CD4-positive, alpha-beta memory T cell (primary cell): ENCODE measurements at regions not wholly inside any gene's neighbourhood (a gene's known extent, or its start where the extent isn't known, plus 50 kb on each side); places are given as distances from the start of the nearest gene placed in this dataset.

Experiments
- CTCF ChIA-PET: fragments of 350-600 bp; sonication (Branson Sonifier 250); formaldehyde crosslinking; loops from one replicate; lab custom pipeline; 2021; ENCODE audit warnings: inconsistent platforms; ENCODE audit not compliant: partially characterized antibody; lab: Charles Lee
- POLR2A ChIA-PET: fragments of 350-600 bp; sonication (Branson Sonifier 250); formaldehyde crosslinking; loops from one replicate; lab custom pipeline; 2021; ENCODE audit not compliant: partially characterized antibody; lab: Charles Lee
- DNase-seq, 5 donors: peaks; one replicate each; pipeline versions ENCODE4 v3.0.0 to v3.0.0-alpha.2; 2020 to 2022; ENCODE audit warnings: mixed read lengths in 1 of 5
- H3K27ac ChIP-seq: one replicate; pipeline ENCODE4 v1.7.0; 2013; ENCODE audit warnings: low read depth, low read length
- H3K27me3 ChIP-seq: 2 replicates; pipeline ENCODE4 v1.7.0; 2013; ENCODE audit warnings: mild to moderate bottlenecking, low read length, moderate library complexity; ENCODE audit not compliant: insufficient read depth
- H3K36me3 ChIP-seq: 2 replicates; pipeline ENCODE4 v1.7.0; 2013; ENCODE audit warnings: mild to moderate bottlenecking, low read length, moderate library complexity; ENCODE audit not compliant: insufficient read depth
- H3K4me1 ChIP-seq: 2 replicates; pipeline ENCODE4 v1.7.0; 2013; ENCODE audit warnings: mild to moderate bottlenecking, low read length, moderate library complexity; ENCODE audit not compliant: insufficient read depth
- H3K4me3 ChIP-seq, 2 donors: one replicate each; pipeline ENCODE4 v1.7.0; 2013; ENCODE audit warnings: low read length in 2 of 2, mild to moderate bottlenecking in 1 of 2
- H3K9me3 ChIP-seq, 2 donors: one replicate each; pipeline ENCODE4 v1.7.0; 2013; ENCODE audit warnings: low read length in 2 of 2, control low read depth in 1 of 2; ENCODE audit not compliant: control insufficient read depth in 1 of 2
- H3K27ac Mint-ChIP-seq, 7 donors: one replicate each; pipeline ENCODE4 v1.8.0; 2020 to 2021; ENCODE audit warnings: mixed read lengths in 7 of 7, mild to moderate bottlenecking in 6 of 7, inconsistent platforms in 3 of 7, moderate library complexity in 3 of 7
- H3K27me3 Mint-ChIP-seq, 2 donors: one replicate each; pipeline ENCODE4 v1.8.0; 2020 to 2021; ENCODE audit warnings: mixed read lengths in 2 of 2
- H3K36me3 Mint-ChIP-seq, 2 donors: one replicate each; pipeline ENCODE4 v1.8.0; 2020 to 2021; ENCODE audit warnings: mixed read lengths in 2 of 2, inconsistent platforms in 1 of 2, mild to moderate bottlenecking in 1 of 2
- H3K4me1 Mint-ChIP-seq, 4 donors: one replicate each; pipeline ENCODE4 v1.8.0; 2020 to 2021; ENCODE audit warnings: mixed read lengths in 4 of 4, mild to moderate bottlenecking in 1 of 4
- H3K4me3 Mint-ChIP-seq, 8 donors: one replicate each; pipeline ENCODE4 v1.8.0; 2020 to 2021; ENCODE audit warnings: mixed read lengths in 8 of 8, mild to moderate bottlenecking in 7 of 8, moderate library complexity in 6 of 8, inconsistent platforms in 3 of 8
- H3K9me3 Mint-ChIP-seq, 8 donors: one replicate each; pipeline ENCODE4 v1.8.0; 2020 to 2021; ENCODE audit warnings: mixed read lengths in 8 of 8, mild to moderate bottlenecking in 5 of 8, inconsistent platforms in 3 of 8, moderate library complexity in 1 of 8
- intact Hi-C: fragments of 100-400 bp; cut with micrococcal nuclease; formaldehyde crosslinking; loops from one replicate; pipeline ENCODE4 v1.15.1; 2023

DNA sequence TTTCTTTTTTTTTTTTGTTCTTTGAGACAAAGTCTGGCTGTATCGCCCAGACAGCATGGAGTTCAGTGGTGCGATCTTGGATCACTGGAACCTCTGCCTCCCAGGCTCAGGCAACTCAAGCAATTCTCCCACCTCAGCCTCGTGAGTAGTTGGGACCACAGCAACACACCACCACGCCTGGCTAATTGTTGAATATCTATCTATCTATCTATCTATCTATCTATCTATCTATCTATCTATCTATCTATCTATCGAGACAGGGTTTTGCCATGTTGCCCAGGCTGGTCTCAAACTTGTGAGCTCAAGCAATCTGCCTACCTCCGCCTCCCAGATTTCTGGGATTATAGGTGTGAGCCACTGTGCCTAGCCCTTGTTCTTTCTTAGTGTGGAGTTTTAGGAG is 143.3 kb upstream of the DPH6 start:
- H3K27ac ChIP-seq, result no peak overlapping the region
- no peaks in the 10 kb centered on the region for H3K4me1 ChIP-seq
- no peak overlapping the region for H3K27ac Mint-ChIP-seq
- DNase-seq, result no peak
- H3K36me3 Mint-ChIP-seq, result no peaks in the 10 kb centered on the region
- H3K27me3 ChIP-seq, result no peaks in the 10 kb centered on the region
- H3K4me1 Mint-ChIP-seq, result no peaks in the 10 kb centered on the region
- ChIA-PET CTCF (no interaction called here), POLR2A (no interaction called here)
- H3K4me3 Mint-ChIP-seq, result no peak overlapping the region
- H3K4me3 ChIP-seq, result no peak overlapping the region
- intact Hi-C loops, result no loop called here
- H3K36me3 ChIP-seq, result no peaks in the 10 kb centered on the region
- H3K27me3 Mint-ChIP-seq, result peaks cover 8 to 10% of the 10 kb centered on the region in 2 donors
- H3K9me3 ChIP-seq, result no peaks in the 10 kb centered on the region
- H3K9me3 Mint-ChIP-seq, result no peaks in the 10 kb centered on the region

DNA sequence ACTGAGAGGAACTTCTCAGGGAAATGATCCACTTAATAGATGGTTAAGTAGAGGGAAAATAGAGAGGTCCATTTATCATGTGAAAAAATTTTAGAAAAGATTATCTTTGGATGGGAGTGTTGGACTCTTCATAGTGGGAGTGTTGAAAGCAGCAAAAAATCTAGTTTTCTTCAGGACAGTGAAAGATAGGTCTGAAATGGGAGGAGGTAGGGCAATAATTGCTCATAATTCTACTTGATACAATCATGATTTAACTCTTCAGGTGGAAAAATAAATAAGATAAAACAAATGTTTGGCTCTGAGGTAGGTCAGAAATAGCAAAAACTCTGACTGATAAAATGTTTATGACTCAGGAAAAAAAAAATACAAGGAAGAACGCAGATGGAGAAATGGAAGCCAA is 144.1 kb upstream of the DPH6 start:
- no peaks in the 10 kb centered on the region for H3K9me3 Mint-ChIP-seq
- POLR2A ChIA-PET, result no interaction called here
- H3K27ac ChIP-seq, result no peak overlapping the region
- H3K4me1 ChIP-seq, result no peaks in the 10 kb centered on the region
- no peak for DNase-seq
- intact Hi-C loops, result no loop called here
- H3K4me3 ChIP-seq, result no peak overlapping the region
- no peak overlapping the region for H3K27ac Mint-ChIP-seq
- H3K36me3 ChIP-seq, result no peaks in the 10 kb centered on the region
- CTCF ChIA-PET, result no interaction called here
- H3K4me3 Mint-ChIP-seq, result no peak overlapping the region
- H3K36me3 Mint-ChIP-seq, result no peaks in the 10 kb centered on the region
- no peaks in the 10 kb centered on the region for H3K9me3 ChIP-seq
- no peaks in the 10 kb centered on the region for H3K27me3 ChIP-seq
- H3K4me1 Mint-ChIP-seq, result no peaks in the 10 kb centered on the region
- H3K27me3 Mint-ChIP-seq, result peaks cover 8 to 10% of the 10 kb centered on the region in 2 donors

DNA sequence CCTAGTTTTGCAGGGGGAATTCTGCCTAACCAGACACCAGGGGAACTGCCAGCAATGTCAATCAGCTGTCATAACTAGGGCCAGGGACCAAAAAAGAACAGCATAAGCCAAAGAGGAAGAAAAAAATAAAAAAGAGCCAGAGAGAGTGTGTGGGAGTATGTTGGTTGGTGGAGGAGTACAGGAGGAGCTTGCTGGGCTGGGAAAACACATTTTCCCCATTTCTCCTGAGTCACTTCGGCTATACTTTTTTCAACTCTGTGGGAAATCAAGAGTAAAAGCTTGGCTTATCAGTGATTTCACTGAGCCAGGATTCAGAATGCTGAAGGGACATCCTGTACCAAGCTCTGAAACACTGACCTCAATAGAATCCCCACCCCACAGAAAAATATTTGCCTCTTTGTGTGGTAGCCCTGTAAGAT is 144.7 kb upstream of the DPH6 start:
- Mint-ChIP-seq H3K9me3 (no peaks in the 10 kb centered on the region), H3K27ac (no peak overlapping the region), H3K36me3 (no peaks in the 10 kb centered on the region)

DNA sequence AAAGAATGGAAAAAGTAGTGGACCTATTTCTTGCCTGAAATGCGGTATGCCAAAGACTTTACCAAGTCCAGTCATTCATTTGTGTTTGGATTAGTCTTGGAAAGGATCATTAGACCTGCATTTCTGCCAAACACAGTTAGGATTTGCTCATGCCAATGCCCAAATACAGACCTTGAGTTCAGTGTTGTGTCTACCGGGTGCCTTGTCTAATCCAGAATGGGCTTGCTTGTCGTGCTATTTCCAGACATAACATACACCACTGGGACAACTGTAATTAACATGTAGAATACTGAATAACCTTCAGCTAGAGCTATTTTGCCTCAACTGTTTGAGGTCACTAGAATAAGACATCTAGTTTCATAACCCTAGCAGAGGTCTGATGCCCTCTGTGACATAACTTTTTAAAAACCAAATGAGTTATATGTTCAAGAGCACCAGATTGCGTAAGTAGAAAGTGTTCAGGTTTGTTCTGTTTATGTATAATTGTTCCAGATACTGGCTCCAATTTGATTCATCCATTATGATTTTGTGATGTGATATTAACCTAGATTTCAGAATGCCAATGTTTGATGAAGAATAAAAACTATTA is 145.3 kb upstream of the DPH6 start:
- Mint-ChIP-seq H3K27ac (no peak overlapping the region), H3K36me3 (no peaks in the 10 kb centered on the region), H3K27me3 (peaks cover 5 to 10% of the 10 kb centered on the region in 2 donors), H3K4me1 (no peaks in the 10 kb centered on the region), H3K9me3 (no peaks in the 10 kb centered on the region), H3K4me3 (no peak overlapping the region)
- Histone ChIP-seq H3K4me3 (no peak overlapping the region), H3K36me3 (no peaks in the 10 kb centered on the region), H3K4me1 (no peaks in the 10 kb centered on the region), H3K9me3 (no peaks in the 10 kb centered on the region), H3K27ac (no peak overlapping the region), H3K27me3 (no peaks in the 10 kb centered on the region)
- ChIA-PET POLR2A (no interaction called here), CTCF (no interaction called here)
- intact Hi-C loops, result no loop called here
- no peak for DNase-seq

More for the DNA sequence above, 144.7 kb upstream of the DPH6 start:
- ChIA-PET CTCF (no interaction called here), POLR2A (no interaction called here)
- Histone ChIP-seq H3K27me3 (no peaks in the 10 kb centered on the region), H3K9me3 (no peaks in the 10 kb centered on the region), H3K4me3 (no peak overlapping the region), H3K4me1 (no peaks in the 10 kb centered on the region), H3K36me3 (no peaks in the 10 kb centered on the region), H3K27ac (no peak overlapping the region)
- intact Hi-C loops, result no loop called here
- no peak for DNase-seq
- H3K4me3 Mint-ChIP-seq, result no peak overlapping the region
- H3K4me1 Mint-ChIP-seq, result no peaks in the 10 kb centered on the region
- H3K27me3 Mint-ChIP-seq, result peaks cover 5 to 10% of the 10 kb centered on the region in 2 donors

DNA sequence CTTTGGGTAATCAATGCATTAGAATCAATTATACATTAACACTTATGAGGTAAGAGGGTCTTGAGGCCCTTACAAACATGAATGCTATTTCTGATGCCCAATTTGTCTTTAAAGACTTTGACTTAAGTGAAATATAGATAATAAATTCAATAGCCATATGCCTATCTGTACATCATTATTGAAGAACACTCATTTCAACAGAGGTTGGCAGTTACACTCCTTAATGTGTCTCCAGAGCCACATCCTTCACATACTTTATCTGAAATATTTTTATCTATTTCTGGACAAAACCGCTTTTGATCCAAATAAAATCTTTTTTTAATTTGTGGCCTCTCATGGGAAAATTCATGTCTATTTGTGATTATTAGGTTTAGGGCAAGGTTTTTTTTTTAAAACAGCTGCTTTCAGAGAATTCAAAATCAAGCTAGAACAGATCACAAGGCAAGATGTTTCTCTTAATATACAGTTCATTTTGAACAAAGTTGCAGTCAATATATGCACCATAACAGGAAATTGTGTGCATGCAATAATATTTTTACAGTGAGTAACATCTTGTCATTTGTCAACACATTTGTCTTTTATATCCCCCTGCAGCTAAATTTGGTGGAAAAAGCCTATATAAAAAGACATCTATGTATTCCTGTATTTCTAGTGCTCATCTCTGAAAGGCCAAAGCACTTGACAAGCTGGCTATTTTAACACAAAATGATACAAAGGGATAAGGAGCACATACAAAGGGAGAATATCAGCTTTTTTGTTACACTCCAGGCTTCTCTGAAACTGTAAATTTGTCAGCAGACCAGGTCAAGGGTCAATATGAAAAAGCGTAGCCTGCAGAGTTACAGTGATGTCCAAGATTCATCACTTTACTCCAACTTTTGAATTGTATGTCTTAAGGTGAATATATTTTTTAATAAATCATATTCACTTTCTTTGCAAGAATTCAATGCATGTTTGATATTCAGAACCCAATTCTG is 146.2 kb upstream of the DPH6 start:
- intact Hi-C loops, result no loop called here
- ChIA-PET CTCF (no interaction called here), POLR2A (no interaction called here)
- Mint-ChIP-seq H3K27me3 (peaks cover 2 to 8% of the 10 kb centered on the region in 2 donors), H3K9me3 (no peaks in the 10 kb centered on the region), H3K4me3 (no peak overlapping the region), H3K27ac (no peak overlapping the region), H3K36me3 (no peaks in the 10 kb centered on the region), H3K4me1 (no peaks in the 10 kb centered on the region)
- no peak overlapping the region for H3K4me3 ChIP-seq
- no peaks in the 10 kb centered on the region for H3K4me1 ChIP-seq
- H3K9me3 ChIP-seq, result no peaks in the 10 kb centered on the region
- H3K27ac ChIP-seq, result no peak overlapping the region
- no peaks in the 10 kb centered on the region for H3K36me3 ChIP-seq
- no peaks in the 10 kb centered on the region for H3K27me3 ChIP-seq
- no peak for DNase-seq

DNA sequence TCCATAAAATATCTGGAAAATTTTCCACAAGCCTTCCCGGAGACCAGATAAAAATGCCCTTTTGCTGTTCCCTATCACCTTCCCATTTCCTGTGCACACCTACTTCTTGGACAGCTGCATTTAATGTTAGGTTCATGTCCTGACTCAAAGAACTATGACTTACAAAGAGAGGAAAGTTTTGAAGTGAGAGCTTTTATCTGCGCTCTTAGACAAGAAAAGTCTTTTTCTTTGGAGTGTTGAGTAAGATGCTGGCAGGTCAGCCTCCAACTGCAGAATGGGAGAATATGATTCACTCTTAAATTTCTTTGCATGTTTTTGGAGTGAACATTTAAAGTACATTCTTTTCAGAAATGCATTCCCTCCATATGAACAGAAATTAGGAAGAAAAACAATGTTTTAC is 147.3 kb upstream of the DPH6 start:
- DNase-seq, result no peak
- Histone ChIP-seq H3K4me1 (no peaks in the 10 kb centered on the region), H3K9me3 (no peaks in the 10 kb centered on the region), H3K4me3 (no peak overlapping the region), H3K27me3 (no peaks in the 10 kb centered on the region), H3K36me3 (no peaks in the 10 kb centered on the region), H3K27ac (no peak overlapping the region)
- H3K27ac Mint-ChIP-seq, result no peak overlapping the region
- H3K9me3 Mint-ChIP-seq, result no peaks in the 10 kb centered on the region
- H3K4me1 Mint-ChIP-seq, result no peaks in the 10 kb centered on the region
- H3K4me3 Mint-ChIP-seq, result no peak overlapping the region
- ChIA-PET POLR2A (no interaction called here), CTCF (no interaction called here)
- intact Hi-C loops, result no loop called here
- no peaks in the 10 kb centered on the region for H3K36me3 Mint-ChIP-seq
- H3K27me3 Mint-ChIP-seq, result peaks cover 3 to 7% of the 10 kb centered on the region in 2 donors

DNA sequence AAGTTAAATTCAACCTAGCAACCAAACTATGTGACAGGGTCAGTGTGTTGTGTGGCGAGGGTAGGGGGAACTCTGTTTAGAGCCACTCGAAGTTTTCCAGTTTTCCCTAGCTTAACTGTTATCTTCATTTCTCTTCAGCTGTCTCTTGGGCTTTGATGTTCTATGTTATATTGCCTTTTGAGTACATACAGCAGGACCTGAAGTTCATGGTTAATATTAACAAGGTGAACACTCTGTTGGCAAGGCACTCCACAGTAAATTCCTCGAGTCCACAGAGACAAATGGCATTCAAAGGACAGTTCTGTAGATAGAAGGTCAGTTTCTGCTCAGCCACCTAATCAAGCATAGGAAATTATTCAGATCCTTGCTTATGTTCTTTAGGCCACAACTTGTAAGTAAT is 147.9 kb upstream of the DPH6 start:
- no peaks in the 10 kb centered on the region for H3K27me3 ChIP-seq
- Mint-ChIP-seq H3K27me3 (peaks cover 3 to 7% of the 10 kb centered on the region in 2 donors), H3K4me3 (no peak overlapping the region), H3K4me1 (no peaks in the 10 kb centered on the region), H3K9me3 (no peaks in the 10 kb centered on the region), H3K27ac (no peak overlapping the region), H3K36me3 (no peaks in the 10 kb centered on the region)
- H3K9me3 ChIP-seq, result no peaks in the 10 kb centered on the region
- H3K4me1 ChIP-seq, result no peaks in the 10 kb centered on the region
- no peak overlapping the region for H3K27ac ChIP-seq
- H3K4me3 ChIP-seq, result no peak overlapping the region
- intact Hi-C loops, result no loop called here
- POLR2A ChIA-PET, result no interaction called here
- CTCF ChIA-PET, result no interaction called here
- H3K36me3 ChIP-seq, result no peaks in the 10 kb centered on the region
- DNase-seq, result no peak
